AG04450 (cell line): ENCODE measurements at regions not wholly inside any gene's neighbourhood (a gene's known extent, or its start where the extent isn't known, plus 50 kb on each side); places are given as distances from the start of the nearest gene placed in this dataset.

Experiments
- CTCF ChIA-PET: fragments of 300-600, 350-600 bp; formaldehyde crosslinking; extraction: SDS; loops from one replicate; lab custom pipeline; 2022; ENCODE audit warnings: antibody characterized with exemption, inconsistent platforms; lab: Charles Lee
- POLR2A ChIA-PET: fragments of 350-600 bp; formaldehyde crosslinking; extraction: SDS; loops from one replicate; lab custom pipeline; 2021; ENCODE audit warnings: antibody characterized with exemption, inconsistent platforms; lab: Yijun Ruan, JAX
- DNase-seq: peaks from one replicate; pipeline ENCODE4 v3.0.0-alpha.2; 2011; ENCODE audit warnings: low read depth, low spot score
- H3K27ac ChIP-seq: one replicate; pipeline ENCODE4 v1.5.1; 2012; ENCODE audit warnings: low read depth, low read length, control low read depth
- H3K27me3 ChIP-seq: one replicate; pipeline ENCODE4 v1.6.0; 2012; ENCODE audit warnings: low read length; ENCODE audit not compliant: control insufficient read depth, insufficient read depth
- H3K4me3 ChIP-seq: 2 replicates; pipeline ENCODE4 v1.5.1; 2011; ENCODE audit warnings: mild to moderate bottlenecking, low read depth, low read length, control low read depth
- H3K9me3 ChIP-seq: 2 replicates; pipeline ENCODE4 v1.5.1; 2012; ENCODE audit warnings: low read length; ENCODE audit not compliant: control insufficient read depth, insufficient read depth
- TF ChIP-seq, protein P1 (sequence below): IDR thresholded peaks from 2 replicates; pipeline ENCODE4 v1.5.1; 2011; ENCODE audit warnings: low read depth, low read length, control low read depth, inconsistent platforms

DNA sequence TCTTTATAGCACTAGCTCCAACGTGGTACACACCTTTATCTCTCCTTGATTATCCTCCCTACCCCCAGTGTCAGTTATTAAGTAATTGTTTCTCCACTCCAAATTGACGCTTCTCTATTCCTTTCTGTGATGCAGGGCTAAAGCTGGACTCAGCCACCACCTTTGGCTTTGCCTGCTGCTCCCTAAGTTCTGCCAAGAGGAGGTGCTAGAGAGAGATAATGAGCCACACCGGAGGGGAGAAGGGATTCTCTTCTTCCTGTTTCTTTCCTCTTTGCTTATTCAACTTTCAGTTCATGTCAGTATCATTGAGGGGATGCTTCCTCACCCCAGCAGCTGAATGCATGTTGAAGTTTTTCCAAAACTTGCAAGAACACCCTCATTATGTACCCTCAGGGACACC lies 176.5 kb downstream of the GBA3 start:
- H3K4me3 ChIP-seq = no peak overlapping the region
- TF ChIP-seq, protein P1, sequence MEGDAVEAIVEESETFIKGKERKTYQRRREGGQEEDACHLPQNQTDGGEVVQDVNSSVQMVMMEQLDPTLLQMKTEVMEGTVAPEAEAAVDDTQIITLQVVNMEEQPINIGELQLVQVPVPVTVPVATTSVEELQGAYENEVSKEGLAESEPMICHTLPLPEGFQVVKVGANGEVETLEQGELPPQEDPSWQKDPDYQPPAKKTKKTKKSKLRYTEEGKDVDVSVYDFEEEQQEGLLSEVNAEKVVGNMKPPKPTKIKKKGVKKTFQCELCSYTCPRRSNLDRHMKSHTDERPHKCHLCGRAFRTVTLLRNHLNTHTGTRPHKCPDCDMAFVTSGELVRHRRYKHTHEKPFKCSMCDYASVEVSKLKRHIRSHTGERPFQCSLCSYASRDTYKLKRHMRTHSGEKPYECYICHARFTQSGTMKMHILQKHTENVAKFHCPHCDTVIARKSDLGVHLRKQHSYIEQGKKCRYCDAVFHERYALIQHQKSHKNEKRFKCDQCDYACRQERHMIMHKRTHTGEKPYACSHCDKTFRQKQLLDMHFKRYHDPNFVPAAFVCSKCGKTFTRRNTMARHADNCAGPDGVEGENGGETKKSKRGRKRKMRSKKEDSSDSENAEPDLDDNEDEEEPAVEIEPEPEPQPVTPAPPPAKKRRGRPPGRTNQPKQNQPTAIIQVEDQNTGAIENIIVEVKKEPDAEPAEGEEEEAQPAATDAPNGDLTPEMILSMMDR = no peak
- ChIA-PET CTCF (no interaction called here), POLR2A (no interaction called here)
- no peak overlapping the region for H3K27ac ChIP-seq
- no peaks in the 10 kb centered on the region for H3K27me3 ChIP-seq
- DNase-seq = no peak
- peaks cover 9% of the 10 kb centered on the region for H3K9me3 ChIP-seq
